DND-41 (cell line): ENCODE measurements at regions not wholly inside any gene's neighbourhood (a gene's known extent, or its start where the extent isn't known, plus 50 kb on each side); places are given as distances from the start of the nearest gene placed in this dataset.
A peak's percentile ranks its signal among the peaks of the same experiment; 100 is the strongest.

Source experiments
- ATAC-seq: fragments of 200-7000 bp; cut with Tn5 transposase; 3 replicates; pipeline ENCODE4 v1.9.1; 2021; ENCODE audit warnings: low read depth; ENCODE audit not compliant: insufficient read depth
- DNase-seq: peaks from one replicate; pipeline ENCODE4 v3.0.0-alpha.2; 2020
- H2AFZ ChIP-seq: 2 replicates; pipeline ENCODE4 v1.6.0; 2012; ENCODE audit warnings: low read depth, low read length
- H3K27ac ChIP-seq: 2 replicates; pipeline ENCODE4 v1.5.1; 2012; ENCODE audit warnings: low read length, inconsistent platforms
- H3K27me3 ChIP-seq: fragments of 200-600 bp; sonication (generic); 2 replicates; pipeline ENCODE4 v1.6.0; 2012; ENCODE audit warnings: low read length, mild to moderate bottlenecking, inconsistent platforms; ENCODE audit not compliant: insufficient read depth, poor library complexity
- H3K36me3 ChIP-seq: 2 replicates; pipeline ENCODE4 v1.5.1; 2012; ENCODE audit warnings: low read length, inconsistent platforms; ENCODE audit not compliant: insufficient read depth
- H3K4me1 ChIP-seq: 2 replicates; pipeline ENCODE4 v1.5.1; 2012; ENCODE audit warnings: mild to moderate bottlenecking, low read length; ENCODE audit not compliant: insufficient read depth
- H3K4me2 ChIP-seq: 2 replicates; pipeline ENCODE4 v1.6.0; 2012; ENCODE audit warnings: mild to moderate bottlenecking, moderate library complexity, low read length, inconsistent platforms; ENCODE audit not compliant: insufficient read depth
- H3K4me3 ChIP-seq, 2 experiments: fragments of 200-600 bp in 1 of 2; shearing (Covaris generic) in 1 of 2; 2 replicates each; pipeline ENCODE4 v1.5.1; 2012 to 2016; ENCODE audit warnings: inconsistent platforms in 2 of 2, low read length in 2 of 2, mild to moderate bottlenecking in 2 of 2, low read depth in 1 of 2, moderate library complexity in 1 of 2
- H3K79me2 ChIP-seq: 2 replicates; pipeline ENCODE4 v1.6.0; 2012; ENCODE audit warnings: low read length, inconsistent platforms; ENCODE audit not compliant: insufficient read depth
- H3K9ac ChIP-seq: 2 replicates; pipeline ENCODE4 v1.6.0; 2012; ENCODE audit warnings: low read depth, mild to moderate bottlenecking, inconsistent platforms, low read length, moderate library complexity
- H3K9me3 ChIP-seq: 2 replicates; pipeline ENCODE4 v1.5.1; 2012; ENCODE audit warnings: low read length, moderate library complexity, mild to moderate bottlenecking, inconsistent platforms; ENCODE audit not compliant: insufficient read depth, severe bottlenecking
- H4K20me1 ChIP-seq: 2 replicates; pipeline ENCODE4 v1.6.0; 2012; ENCODE audit warnings: low read length; ENCODE audit not compliant: insufficient read depth
- CTCF ChIP-seq: IDR thresholded peaks from 2 replicates; pipeline ENCODE4 v1.5.1; 2012; ENCODE audit warnings: borderline replicate concordance, low read length, moderate library complexity, mild to moderate bottlenecking; ENCODE audit not compliant: poor library complexity, severe bottlenecking; ENCODE audit errors: extremely low read depth
- EZH2 ChIP-seq: IDR thresholded peaks from 3 replicates; pipeline ENCODE4 v1.6.1; 2012; ENCODE audit warnings: borderline replicate concordance, low read depth, mild to moderate bottlenecking, moderate library complexity, low read length, inconsistent platforms; ENCODE audit not compliant: severe bottlenecking

GRCh38 chr1:11338284-11338924, 65.4 kb downstream of the UBIAD1 start:
- H3K4me1 ChIP-seq = no peaks in the 10 kb centered on the region
- no peak overlapping the region for H3K27ac ChIP-seq
- H3K4me2 ChIP-seq = no peak overlapping the region

GRCh38 chr1:11339346-11340232, 66.6 kb downstream of the UBIAD1 start:
- Histone ChIP-seq H4K20me1 (0 out of 2 replicates have a peak, but pooled peaks cover 3% of the 10 kb centered on the region), H3K79me2 (no peaks in the 10 kb centered on the region), H3K9me3 (no peaks in the 10 kb centered on the region), H3K4me1 (no peaks in the 10 kb centered on the region), H2AFZ (no peak overlapping the region), H3K27ac (no peak overlapping the region), H3K36me3 (no peaks in the 10 kb centered on the region), H3K9ac (no peak overlapping the region), H3K4me2 (no peak overlapping the region), H3K4me3 (no peak overlapping the region), H3K27me3 (no peaks in the 10 kb centered on the region)
- DNase-seq = peak; percentile 16
- no peak for ATAC-seq
- TF ChIP-seq EZH2 = no peak
- no peak for TF ChIP-seq CTCF

More at GRCh38 chr1:11338284-11338924, 65.4 kb downstream of the UBIAD1 start:
- ATAC-seq = no peak
- H3K79me2 ChIP-seq = no peaks in the 10 kb centered on the region
- no peak for DNase-seq
- H2AFZ ChIP-seq = no peak overlapping the region
- 0 out of 2 replicates have a peak, but pooled peaks cover 3% of the 10 kb centered on the region for H4K20me1 ChIP-seq
- H3K36me3 ChIP-seq = no peaks in the 10 kb centered on the region
- H3K9me3 ChIP-seq = no peaks in the 10 kb centered on the region
- H3K9ac ChIP-seq = no peak overlapping the region
- H3K27me3 ChIP-seq = no peaks in the 10 kb centered on the region
- no peak for TF ChIP-seq EZH2
- TF ChIP-seq CTCF = no peak
- H3K4me3 ChIP-seq = no peak overlapping the region

GRCh38 chr1:11340233-11340632, 67.2 kb downstream of the UBIAD1 start:
- H3K4me2 ChIP-seq = no peak overlapping the region
- no peak overlapping the region for H3K4me3 ChIP-seq
- H3K9me3 ChIP-seq = no peaks in the 10 kb centered on the region
- no peaks in the 10 kb centered on the region for H3K4me1 ChIP-seq
- H3K27ac ChIP-seq = no peak overlapping the region
- H2AFZ ChIP-seq = no peak overlapping the region
- H3K79me2 ChIP-seq = no peaks in the 10 kb centered on the region
- ATAC-seq (no peak), DNase-seq (no peak)
- H3K9ac ChIP-seq = no peak overlapping the region
- 0 out of 2 replicates have a peak, but pooled peaks cover 3% of the 10 kb centered on the region for H4K20me1 ChIP-seq
- H3K36me3 ChIP-seq = no peaks in the 10 kb centered on the region
- H3K27me3 ChIP-seq = no peaks in the 10 kb centered on the region
- TF ChIP-seq CTCF = no peak
